ENCODE measurements at regions not wholly inside any gene's neighbourhood (a gene's known extent, or its start where the extent isn't known, plus 50 kb on each side); places are given as distances from the start of the nearest gene placed in this dataset.

DNA sequence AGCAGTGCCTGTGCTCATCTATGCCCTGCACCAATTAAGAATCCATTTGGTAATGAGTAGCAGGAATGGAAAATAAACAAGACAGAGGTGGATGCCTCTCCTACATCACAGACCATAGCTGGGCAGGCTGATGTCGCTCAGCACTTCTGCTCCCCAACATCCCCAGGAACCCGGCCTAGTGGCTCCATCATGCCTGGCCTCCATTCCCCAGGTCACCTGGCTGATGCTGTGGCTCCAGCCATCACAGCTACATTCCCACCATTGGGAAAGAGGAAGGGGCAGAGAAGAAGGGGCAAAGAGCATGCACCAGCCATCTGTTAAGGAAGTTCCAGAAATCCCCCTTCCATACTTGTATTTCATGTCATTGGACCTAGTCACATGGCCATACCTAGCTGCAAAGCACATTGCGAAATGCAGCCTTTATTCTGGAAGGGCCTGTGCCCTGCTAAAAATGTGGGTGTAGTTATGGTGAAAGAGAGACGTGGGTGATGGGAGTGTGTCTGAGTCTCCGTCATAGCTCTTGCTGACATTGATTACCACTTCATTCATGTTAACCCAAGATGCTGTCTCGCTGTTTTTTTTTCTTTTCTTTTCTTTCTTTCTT lies 86.1 kb upstream of the ADAMTS2 start:
- Histone ChIP-seq H3K4me1 (ENCODE audit: control insufficient read depth, insufficient read depth, low read length) (peaks cover 4% of the 10 kb centered on the region), H3K36me3 (ENCODE audit: control insufficient read depth, insufficient read depth, low read length) (no peaks in the 10 kb centered on the region), H3K4me3 (ENCODE audit: insufficient read depth, low read depth, low read length) (no peak overlapping the region), H3K9me3 (ENCODE audit: control insufficient read depth, low read length) (no peaks in the 10 kb centered on the region), H3K27me3 (ENCODE audit: control insufficient read depth, insufficient read depth, low read length, poor library complexity, severe bottlenecking) (no peaks in the 10 kb centered on the region), H3K27ac (ENCODE audit: insufficient read depth, low read depth, low read length, poor library complexity, severe bottlenecking) (no peak overlapping the region)
- 83 to 86% methylated on average over 6 of the region's 6 CpGs for WGBS, 2 experiments

DNA sequence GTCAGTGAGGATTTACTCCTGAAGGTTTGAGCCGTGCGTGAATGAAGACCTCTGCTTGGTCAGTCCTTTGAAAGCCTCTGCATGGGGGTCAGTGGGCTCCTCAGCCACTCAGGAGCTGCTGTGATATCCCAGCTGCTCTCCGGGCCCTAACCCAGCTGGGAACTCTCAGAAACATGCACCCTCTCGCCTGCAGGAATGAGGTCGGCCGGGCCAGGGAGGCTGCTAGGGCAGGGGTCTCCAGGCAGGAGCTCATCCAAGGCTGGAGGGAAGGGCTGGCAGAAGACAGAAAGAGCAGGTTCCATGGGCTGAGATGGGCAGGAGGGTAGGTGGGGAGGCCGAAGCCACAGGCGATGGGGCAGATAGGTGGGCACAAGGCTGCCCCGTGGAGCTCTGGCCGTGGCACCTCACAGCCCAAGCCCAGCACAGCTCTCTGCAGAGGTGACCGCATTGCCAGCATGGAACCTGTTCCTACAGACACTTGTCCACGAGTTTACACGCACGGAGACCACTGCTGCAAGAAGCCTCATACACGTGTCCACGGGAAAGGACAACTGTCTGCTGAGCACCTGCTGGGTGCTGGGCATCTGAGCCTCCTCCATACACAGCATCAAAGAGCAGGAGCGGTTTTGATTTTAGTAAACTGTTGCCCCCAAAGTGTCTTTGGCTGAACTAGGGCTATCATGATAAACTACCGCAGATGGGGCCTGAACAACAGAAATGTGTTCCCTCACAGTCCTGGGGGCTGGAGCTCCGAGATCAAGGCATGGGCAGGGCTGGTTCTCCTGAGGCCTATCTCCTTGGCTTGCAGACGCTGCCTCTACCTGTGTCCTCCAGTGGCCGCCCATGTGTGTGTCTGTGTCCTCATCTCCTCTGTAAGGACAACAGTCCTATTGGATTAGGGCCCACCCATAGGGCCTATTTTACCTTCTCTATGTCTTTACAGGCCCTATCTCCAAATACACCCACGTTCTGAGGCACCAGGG lies 85.2 kb upstream of the ADAMTS2 start:
- Histone ChIP-seq H3K9me3 (ENCODE audit: control insufficient read depth, low read length) (no peaks in the 10 kb centered on the region), H3K27ac (ENCODE audit: insufficient read depth, low read depth, low read length, poor library complexity, severe bottlenecking) (no peak overlapping the region), H3K36me3 (ENCODE audit: control insufficient read depth, insufficient read depth, low read length) (no peaks in the 10 kb centered on the region), H3K4me1 (ENCODE audit: control insufficient read depth, insufficient read depth, low read length) (peaks cover 4% of the 10 kb centered on the region), H3K27me3 (ENCODE audit: control insufficient read depth, insufficient read depth, low read length, poor library complexity, severe bottlenecking) (no peaks in the 10 kb centered on the region), H3K4me3 (ENCODE audit: insufficient read depth, low read depth, low read length) (no peak overlapping the region)
- WGBS, 2 experiments = 92% methylated on average over 22 of the region's 22 CpGs

- H3K4me1 ChIP-seq (ENCODE audit: control insufficient read depth, insufficient read depth, low read length) = peaks cover 4% of the 10 kb centered on the region
- 86% methylated on average over 21 of the region's 21 CpGs for whole genome bisulfite sequencing, 2 experiments
- no peaks in the 10 kb centered on the region for H3K27me3 ChIP-seq (ENCODE audit: control insufficient read depth, insufficient read depth, low read length, poor library complexity, severe bottlenecking)
- no peaks in the 10 kb centered on the region for H3K36me3 ChIP-seq (ENCODE audit: control insufficient read depth, insufficient read depth, low read length)
- no peak overlapping the region for H3K4me3 ChIP-seq (ENCODE audit: insufficient read depth, low read depth, low read length)
- H3K9me3 ChIP-seq (ENCODE audit: control insufficient read depth, low read length) = no peaks in the 10 kb centered on the region
- no peak overlapping the region for H3K27ac ChIP-seq (ENCODE audit: insufficient read depth, low read depth, low read length, poor library complexity, severe bottlenecking)
Measured at GRCh38 chr5:179427676-179428056, 82.4 kb upstream of the ADAMTS2 start.

- Histone ChIP-seq H3K36me3 (ENCODE audit: control insufficient read depth, insufficient read depth, low read length) (no peaks in the 10 kb centered on the region), H3K27me3 (ENCODE audit: control insufficient read depth, insufficient read depth, low read length, poor library complexity, severe bottlenecking) (no peaks in the 10 kb centered on the region), H3K27ac (ENCODE audit: insufficient read depth, low read depth, low read length, poor library complexity, severe bottlenecking) (no peak overlapping the region), H3K4me1 (ENCODE audit: control insufficient read depth, insufficient read depth, low read length) (peaks cover 4% of the 10 kb centered on the region), H3K4me3 (ENCODE audit: insufficient read depth, low read depth, low read length) (no peak overlapping the region), H3K9me3 (ENCODE audit: control insufficient read depth, low read length) (no peaks in the 10 kb centered on the region)
- WGBS, 2 experiments = 84 to 86% methylated on average over 28 of the region's 28 CpGs
Measured at GRCh38 chr5:179427032-179427675, 81.9 kb upstream of the ADAMTS2 start.

DNA sequence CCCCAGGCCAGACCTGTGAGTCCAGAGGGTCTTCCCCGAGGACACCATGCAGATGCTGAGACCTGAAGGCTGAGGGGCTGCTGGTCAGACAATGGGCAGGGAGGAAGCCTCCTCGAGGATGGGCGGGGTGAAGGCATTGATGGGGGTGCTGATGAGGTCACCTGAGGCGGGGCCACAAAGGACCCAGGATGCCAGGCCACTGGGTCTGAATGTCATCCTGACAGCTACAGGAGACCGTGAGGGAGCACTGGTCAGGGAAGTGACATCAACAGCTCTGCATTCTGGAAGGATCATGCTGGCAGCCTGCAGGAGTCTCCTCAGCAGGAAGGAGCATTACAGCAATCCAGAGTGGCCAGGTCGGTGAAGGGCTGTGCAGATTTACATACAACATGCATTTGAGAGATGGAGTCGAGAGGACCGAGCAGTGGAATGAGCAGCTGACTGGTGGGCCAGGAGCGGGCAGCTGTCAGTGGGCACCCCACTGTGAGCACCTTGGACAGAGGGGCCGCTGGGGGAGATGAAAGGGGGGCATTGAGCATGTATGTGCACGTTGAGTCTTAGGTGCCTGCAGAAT lies 77.7 kb upstream of the ADAMTS2 start:
- H3K27me3 ChIP-seq (ENCODE audit: control insufficient read depth, insufficient read depth, low read length, poor library complexity, severe bottlenecking) = no peaks in the 10 kb centered on the region
- H3K27ac ChIP-seq (ENCODE audit: insufficient read depth, low read depth, low read length, poor library complexity, severe bottlenecking) = no peak overlapping the region
- peaks cover 4% of the 10 kb centered on the region for H3K4me1 ChIP-seq (ENCODE audit: control insufficient read depth, insufficient read depth, low read length)
- 77 to 78% methylated on average over 11 of the region's 11 CpGs for WGBS, 2 experiments
- no peaks in the 10 kb centered on the region for H3K9me3 ChIP-seq (ENCODE audit: control insufficient read depth, low read length)
- no peaks in the 10 kb centered on the region for H3K36me3 ChIP-seq (ENCODE audit: control insufficient read depth, insufficient read depth, low read length)
- H3K4me3 ChIP-seq (ENCODE audit: insufficient read depth, low read depth, low read length) = no peak overlapping the region

- H3K9me3 ChIP-seq (ENCODE audit: control insufficient read depth, low read length) = no peaks in the 10 kb centered on the region
- H3K27ac ChIP-seq (ENCODE audit: insufficient read depth, low read depth, low read length, poor library complexity, severe bottlenecking) = no peak overlapping the region
- H3K27me3 ChIP-seq (ENCODE audit: control insufficient read depth, insufficient read depth, low read length, poor library complexity, severe bottlenecking) = no peaks in the 10 kb centered on the region
- H3K4me3 ChIP-seq (ENCODE audit: insufficient read depth, low read depth, low read length) = no peak overlapping the region
- no peaks in the 10 kb centered on the region for H3K36me3 ChIP-seq (ENCODE audit: control insufficient read depth, insufficient read depth, low read length)
- peaks cover 3% of the 10 kb centered on the region for H3K4me1 ChIP-seq (ENCODE audit: control insufficient read depth, insufficient read depth, low read length)
- WGBS, 2 experiments = 93 to 94% methylated on average over 7 of the region's 7 CpGs
Measured at GRCh38 chr5:179422213-179422855, 77.1 kb upstream of the ADAMTS2 start.

GRCh38 chr5:179421144-179421901 lies 76.1 kb upstream of the ADAMTS2 start:
- Histone ChIP-seq H3K4me3 (ENCODE audit: insufficient read depth, low read depth, low read length) (no peak overlapping the region), H3K4me1 (ENCODE audit: control insufficient read depth, insufficient read depth, low read length) (peaks cover 6% of the 10 kb centered on the region), H3K27ac (ENCODE audit: insufficient read depth, low read depth, low read length, poor library complexity, severe bottlenecking) (no peak overlapping the region), H3K36me3 (ENCODE audit: control insufficient read depth, insufficient read depth, low read length) (no peaks in the 10 kb centered on the region), H3K9me3 (ENCODE audit: control insufficient read depth, low read length) (no peaks in the 10 kb centered on the region), H3K27me3 (ENCODE audit: control insufficient read depth, insufficient read depth, low read length, poor library complexity, severe bottlenecking) (no peaks in the 10 kb centered on the region)
- 83 to 87% methylated on average over 15 of the region's 15 CpGs for WGBS, 2 experiments

GRCh38 chr5:179420476-179420875 lies 75.2 kb upstream of the ADAMTS2 start:
- 78 to 83% methylated on average over 8 of the region's 8 CpGs for WGBS, 2 experiments
- H3K27me3 ChIP-seq (ENCODE audit: control insufficient read depth, insufficient read depth, low read length, poor library complexity, severe bottlenecking) = no peaks in the 10 kb centered on the region
- H3K4me1 ChIP-seq (ENCODE audit: control insufficient read depth, insufficient read depth, low read length) = peaks cover 6% of the 10 kb centered on the region
- H3K9me3 ChIP-seq (ENCODE audit: control insufficient read depth, low read length) = no peaks in the 10 kb centered on the region
- no peak overlapping the region for H3K27ac ChIP-seq (ENCODE audit: insufficient read depth, low read depth, low read length, poor library complexity, severe bottlenecking)
- no peaks in the 10 kb centered on the region for H3K36me3 ChIP-seq (ENCODE audit: control insufficient read depth, insufficient read depth, low read length)
- no peak overlapping the region for H3K4me3 ChIP-seq (ENCODE audit: insufficient read depth, low read depth, low read length)

GRCh38 chr5:179418972-179419371 lies 73.7 kb upstream of the ADAMTS2 start:
- 91 to 96% methylated on average over 11 of the region's 11 CpGs for WGBS, 2 experiments
- Histone ChIP-seq H3K4me1 (ENCODE audit: control insufficient read depth, insufficient read depth, low read length) (peaks cover 6% of the 10 kb centered on the region), H3K27ac (ENCODE audit: insufficient read depth, low read depth, low read length, poor library complexity, severe bottlenecking) (no peak overlapping the region), H3K9me3 (ENCODE audit: control insufficient read depth, low read length) (no peaks in the 10 kb centered on the region), H3K36me3 (ENCODE audit: control insufficient read depth, insufficient read depth, low read length) (no peaks in the 10 kb centered on the region), H3K27me3 (ENCODE audit: control insufficient read depth, insufficient read depth, low read length, poor library complexity, severe bottlenecking) (no peaks in the 10 kb centered on the region), H3K4me3 (ENCODE audit: insufficient read depth, low read depth, low read length) (no peak overlapping the region)
